Small intestine (tissue), 7 donors: ENCODE measurements at regions not wholly inside any gene's neighbourhood (a gene's known extent, or its start where the extent isn't known, plus 50 kb on each side); places are given as distances from the start of the nearest gene placed in this dataset.

Source experiments
- DNase-seq, 2 donors: peaks; one replicate each; pipeline versions ENCODE4 v3.0.0 to v3.0.0-alpha.2; 2013
- FAIRE-seq: peaks from 2 replicates; lab custom pipeline; 2012; peaks lifted over from hg19 to GRCh38; lab: Jason Lieb, UNC
- H3K27ac ChIP-seq, 3 donors: one replicate each; pipeline ENCODE4 v1.5.1; 2013; ENCODE audit warnings: low read length in 2 of 3, mild to moderate bottlenecking in 2 of 3, control low read depth in 1 of 3, inconsistent platforms in 1 of 3, low read depth in 1 of 3, moderate library complexity in 1 of 3
- H3K27me3 ChIP-seq, 3 donors: one replicate each; pipeline ENCODE4 v1.6.1; 2013; ENCODE audit warnings: low read length in 3 of 3, inconsistent platforms in 1 of 3; ENCODE audit not compliant: control insufficient read depth in 3 of 3, insufficient read depth in 3 of 3
- H3K36me3 ChIP-seq, 3 donors: one replicate each; pipeline ENCODE4 v1.6.1; 2013; ENCODE audit warnings: low read length in 3 of 3, inconsistent platforms in 1 of 3, low read depth in 1 of 3, mild to moderate bottlenecking in 1 of 3, moderate library complexity in 1 of 3; ENCODE audit not compliant: control insufficient read depth in 3 of 3, insufficient read depth in 2 of 3
- H3K4me1 ChIP-seq, 3 donors: one replicate each; pipeline ENCODE4 v1.6.1; 2013; ENCODE audit warnings: low read length in 2 of 3, inconsistent platforms in 1 of 3, low read depth in 1 of 3, mild to moderate bottlenecking in 1 of 3, moderate library complexity in 1 of 3; ENCODE audit not compliant: control insufficient read depth in 3 of 3, insufficient read depth in 2 of 3
- H3K4me3 ChIP-seq, 3 donors: one replicate each; pipeline ENCODE4 v1.5.1; 2013; ENCODE audit warnings: low read length in 3 of 3, control low read depth in 1 of 3, inconsistent platforms in 1 of 3, low read depth in 1 of 3, mild to moderate bottlenecking in 1 of 3, moderate library complexity in 1 of 3
- H3K9me3 ChIP-seq, 2 donors: one replicate each; pipeline ENCODE4 v1.6.1; 2013; ENCODE audit warnings: low read depth in 1 of 2, low read length in 1 of 2; ENCODE audit not compliant: control insufficient read depth in 2 of 2, insufficient read depth in 1 of 2
- WGBS, 3 donors: extraction: QIAGEN DNeasy Blood & Tissue Kit; methylation state at CpG; one replicate each; pipeline ENCODE4 v1.1.7; 2013; 5-methylcytosine and 5-hydroxymethylcytosine counted together
- donor health status: healthy with polysubstance abuse.
- donor health status: control.
- donor health status: control.
- donor health status: Bipolar disorder and iron deficiency.
- donor health status: healthy.

DNA sequence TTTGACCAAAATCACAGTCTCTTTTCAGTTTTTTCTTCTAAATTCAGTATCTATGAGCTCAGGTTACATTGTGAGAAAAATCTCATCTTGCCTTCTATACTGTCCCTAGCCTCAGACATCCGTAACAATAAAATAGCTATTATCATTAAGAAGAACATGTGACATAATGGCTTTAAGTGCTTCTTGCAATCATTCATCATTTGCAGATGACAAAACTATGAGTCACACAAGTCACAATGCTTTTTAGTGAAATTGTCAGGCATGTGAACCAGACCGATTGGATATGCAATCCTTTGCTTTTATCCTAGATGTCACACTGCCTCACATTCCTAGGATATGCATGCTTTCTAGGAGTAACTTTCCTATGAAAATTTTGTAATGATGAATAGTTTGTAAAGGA lies 313.1 kb downstream of the SLC6A15 start:
- no peaks in the 10 kb centered on the region for H3K4me1 ChIP-seq
- H3K4me3 ChIP-seq = no peak overlapping the region
- H3K27ac ChIP-seq = no peak overlapping the region
- 27 to 41% (median 32%) methylated on average over 2 of the region's 2 CpGs for WGBS, 3 donors
- H3K27me3 ChIP-seq = no peaks in the 10 kb centered on the region
- DNase-seq (no peak), FAIRE-seq (no peak)
- H3K9me3 ChIP-seq = no peaks in the 10 kb centered on the region
- H3K36me3 ChIP-seq = no peaks in the 10 kb centered on the region

DNA sequence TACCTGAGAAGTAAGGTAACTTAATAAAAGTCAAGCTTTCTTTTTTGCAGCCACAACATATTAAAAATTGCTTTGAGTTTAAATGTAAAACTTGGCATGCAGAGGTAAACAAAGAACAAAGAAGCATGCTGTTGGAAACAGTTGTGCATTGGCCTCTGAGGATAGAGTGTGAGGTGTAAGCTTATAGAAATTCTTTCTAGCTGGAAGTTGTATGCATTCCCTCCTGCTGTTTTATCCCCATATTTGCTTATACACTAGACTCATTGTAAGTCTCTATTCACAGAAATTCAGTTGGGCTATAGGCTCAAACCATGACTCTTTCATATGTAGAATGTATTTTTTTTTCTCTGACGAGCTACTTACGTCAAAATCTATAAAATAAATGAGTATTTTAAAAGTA lies 316.3 kb downstream of the SLC6A15 start:
- no peaks in the 10 kb centered on the region for H3K9me3 ChIP-seq
- H3K27ac ChIP-seq = no peak overlapping the region
- H3K27me3 ChIP-seq = no peaks in the 10 kb centered on the region
- H3K36me3 ChIP-seq = no peaks in the 10 kb centered on the region
- FAIRE-seq (no peak), DNase-seq (no peak)
- no peak overlapping the region for H3K4me3 ChIP-seq
- 68 to 81% (median 78%) methylated on average over 2 of the region's 2 CpGs for WGBS, 3 donors
- H3K4me1 ChIP-seq = no peaks in the 10 kb centered on the region

DNA sequence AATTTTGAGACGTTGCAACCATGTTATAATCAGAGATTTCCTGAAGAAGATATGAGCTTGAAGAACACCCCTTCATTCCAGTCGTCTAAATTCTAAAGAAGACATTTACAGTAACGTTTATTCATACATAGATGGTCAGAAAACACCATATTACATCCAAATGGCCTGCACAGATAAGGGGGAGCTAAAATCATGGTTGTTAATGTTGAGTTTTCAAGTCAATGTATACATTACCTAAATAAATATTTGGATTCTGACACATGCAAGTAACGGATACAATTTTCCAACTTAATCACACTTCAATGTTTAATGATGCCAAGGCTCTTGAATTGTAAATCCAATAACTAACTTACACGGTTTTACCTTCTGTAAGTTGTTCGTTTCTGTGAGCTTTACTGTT lies 318.4 kb downstream of the SLC6A15 start:
- H3K27ac ChIP-seq = no peak overlapping the region
- no peaks in the 10 kb centered on the region for H3K27me3 ChIP-seq
- H3K4me3 ChIP-seq = no peak overlapping the region
- H3K9me3 ChIP-seq = no peaks in the 10 kb centered on the region
- no peak for DNase-seq
- no peaks in the 10 kb centered on the region for H3K4me1 ChIP-seq
- no peaks in the 10 kb centered on the region for H3K36me3 ChIP-seq
- FAIRE-seq = no peak
- 38 to 46% (median 40%) methylated on average over 6 of the region's 6 CpGs for WGBS, 3 donors

- FAIRE-seq (no peak), DNase-seq (no peak)
- no peak overlapping the region for H3K27ac ChIP-seq
- 53 to 70% (median 63%) methylated on average over 5 of the region's 5 CpGs for WGBS, 3 donors
- H3K4me3 ChIP-seq = no peak overlapping the region
- no peaks in the 10 kb centered on the region for H3K36me3 ChIP-seq
- H3K27me3 ChIP-seq = no peaks in the 10 kb centered on the region
- no peaks in the 10 kb centered on the region for H3K4me1 ChIP-seq
- H3K9me3 ChIP-seq = no peaks in the 10 kb centered on the region
These were observed 326.7 kb downstream of the SLC6A15 start for GRCh38 chr12:84585776-84586395.

DNA sequence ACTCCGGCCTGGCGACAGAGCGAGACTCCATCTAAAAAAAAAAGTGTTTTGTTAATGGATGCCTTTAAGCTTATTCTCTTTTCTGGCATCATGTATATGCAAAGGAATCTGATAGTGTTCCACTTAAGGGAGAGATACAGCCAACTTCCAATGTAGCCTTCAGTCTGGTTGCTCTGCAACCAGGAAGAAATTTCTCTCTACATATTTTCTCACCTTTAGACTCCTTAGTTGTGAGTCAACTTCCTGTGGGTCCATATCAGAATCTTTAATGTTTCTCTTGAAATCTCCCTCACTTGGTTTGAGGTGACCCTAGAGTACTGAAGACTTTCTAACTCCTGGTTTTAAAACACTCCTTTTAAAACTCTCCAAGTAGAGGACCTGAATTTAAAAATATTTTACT lies 340.4 kb downstream of the SLC6A15 start:
- H3K27ac ChIP-seq = no peak overlapping the region
- WGBS, 3 donors = 62 to 65% (median 62%) methylated on average over 3 of the region's 3 CpGs
- no peaks in the 10 kb centered on the region for H3K36me3 ChIP-seq
- FAIRE-seq (no peak), DNase-seq (no peak)
- H3K27me3 ChIP-seq = no peaks in the 10 kb centered on the region
- no peak overlapping the region for H3K4me3 ChIP-seq
- H3K9me3 ChIP-seq = peaks cover 0 to 10% of the 10 kb centered on the region in 2 donors
- H3K4me1 ChIP-seq = no peaks in the 10 kb centered on the region

GRCh38 chr12:84562331-84562730 lies 350.3 kb downstream of the SLC6A15 start:
- WGBS, 3 donors = 57 to 65% (median 60%) methylated on average over 3 of the region's 3 CpGs
- FAIRE-seq = no peak
- no peak for DNase-seq
- no peak overlapping the region for H3K4me3 ChIP-seq
- no peaks in the 10 kb centered on the region for H3K4me1 ChIP-seq
- H3K36me3 ChIP-seq = no peaks in the 10 kb centered on the region
- H3K27me3 ChIP-seq = no peaks in the 10 kb centered on the region
- H3K9me3 ChIP-seq = peaks cover 0 to 6% of the 10 kb centered on the region in 2 donors
- H3K27ac ChIP-seq = no peak overlapping the region

- Histone ChIP-seq H3K27ac (no peak overlapping the region), H3K4me3 (no peak overlapping the region), H3K27me3 (no peaks in the 10 kb centered on the region), H3K36me3 (no peaks in the 10 kb centered on the region), H3K9me3 (peaks cover 0 to 6% of the 10 kb centered on the region in 2 donors), H3K4me1 (no peaks in the 10 kb centered on the region)
- no peak for DNase-seq
- FAIRE-seq = no peak
- 76 to 88% (median 80%) methylated on average over 1 of the region's 1 CpG for WGBS, 3 donors
These were observed 351.2 kb downstream of the SLC6A15 start for GRCh38 chr12:84561351-84561750.

GRCh38 chr12:84554199-84554723 lies 358.3 kb downstream of the SLC6A15 start:
- no peaks in the 10 kb centered on the region for H3K4me1 ChIP-seq
- FAIRE-seq (no peak), DNase-seq (no peak)
- no peaks in the 10 kb centered on the region for H3K27me3 ChIP-seq
- WGBS, 3 donors = 91 to 93% (median 92%) methylated on average over 15 of the region's 15 CpGs
- no peak overlapping the region for H3K4me3 ChIP-seq
- H3K36me3 ChIP-seq = no peaks in the 10 kb centered on the region
- H3K9me3 ChIP-seq = peaks cover 0 to 2% of the 10 kb centered on the region in 2 donors
- no peak overlapping the region for H3K27ac ChIP-seq
